ENCODE measurements at regions not wholly inside any gene's neighbourhood (a gene's known extent, or its start where the extent isn't known, plus 50 kb on each side); places are given as distances from the start of the nearest gene placed in this dataset.

- TF ChIP-seq EZH2 (IDR thresholded peaks at IDR 0.05; ENCODE audit: insufficient read depth, poor library complexity, severe bottlenecking) = no peak
- TF ChIP-seq EZH2phosphoT487 (IDR thresholded peaks at IDR 0.05; ENCODE audit: insufficient read depth, low read depth) = 0 out of 2 replicates have a peak, but pooled peaks have one; percentile 32
Observed at GRCh38 chr2:57987835-57988573, 58.6 kb upstream of the VRK2 start.

Measured in GM23248 (cell line).